Liver (tissue), 3 donors: ENCODE measurements at regions not wholly inside any gene's neighbourhood (a gene's known extent, or its start where the extent isn't known, plus 50 kb on each side); places are given as distances from the start of the nearest gene placed in this dataset.

ENCODE experiments used
- EGR1 ChIP-seq, 2 donors: IDR thresholded peaks; 2 replicates each; pipeline ENCODE4 v1.6.1; 2016 to 2018; ENCODE audit warnings: antibody characterized with exemption in 2 of 2, low read depth in 2 of 2
- FOXA1 ChIP-seq: IDR thresholded peaks from 2 replicates; pipeline ENCODE4 v1.6.1; 2016; ENCODE audit warnings: antibody characterized with exemption
- GABPA ChIP-seq, 2 donors: IDR thresholded peaks in 1 of 2; conservative IDR thresholded peaks in 1 of 2; 2 replicates each; pipeline ENCODE4 v1.6.1; 2016; ENCODE audit warnings: antibody characterized with exemption in 2 of 2, mild to moderate bottlenecking in 1 of 2, moderate library complexity in 1 of 2
- JUND ChIP-seq, 2 donors: IDR thresholded peaks; 2 replicates each; pipeline ENCODE4 v1.6.1; 2016; ENCODE audit warnings: antibody characterized with exemption in 2 of 2
- NR2F2 ChIP-seq: IDR thresholded peaks from 2 replicates; pipeline ENCODE4 v1.6.1; 2016; ENCODE audit warnings: antibody characterized with exemption
- RAD21 ChIP-seq, 2 donors: IDR thresholded peaks; 2 replicates each; pipeline ENCODE4 v1.6.1; 2016; ENCODE audit warnings: antibody characterized with exemption in 2 of 2, mild to moderate bottlenecking in 2 of 2
- RXRA ChIP-seq, 2 donors: IDR thresholded peaks; 2 replicates each; pipeline ENCODE4 v1.6.1; 2017 to 2018; ENCODE audit warnings: antibody characterized with exemption in 2 of 2, mild to moderate bottlenecking in 1 of 2
- SP1 ChIP-seq: IDR thresholded peaks from 2 replicates; pipeline ENCODE4 v1.6.1; 2018; ENCODE audit warnings: antibody characterized with exemption, mild to moderate bottlenecking
- TAF1 ChIP-seq: conservative IDR thresholded peaks from 2 replicates; pipeline ENCODE4 v1.6.1; 2016; ENCODE audit warnings: antibody characterized with exemption, mild to moderate bottlenecking
- TF ChIP-seq, protein P1 (sequence below): IDR thresholded peaks from 2 replicates; pipeline ENCODE4 v1.6.1; 2016; ENCODE audit warnings: antibody characterized with exemption
- TF ChIP-seq, protein P2 (sequence below): IDR thresholded peaks from 2 replicates; pipeline ENCODE4 v1.6.1; 2016; ENCODE audit warnings: antibody characterized with exemption
- TF ChIP-seq, protein P3 (sequence below): fragments of 150-350 bp; IDR thresholded peaks from 2 replicates; pipeline ENCODE4 v1.5.1; 2017; ENCODE audit warnings: improper control_type of control experiment, low read depth, low read length; ENCODE audit not compliant: missing input control
- TF ChIP-seq, protein P4 (sequence below): IDR thresholded peaks from 2 replicates; pipeline ENCODE4 v1.6.1; 2016; ENCODE audit warnings: antibody characterized with exemption
- TF ChIP-seq, protein P5 (sequence below): IDR thresholded peaks from 2 replicates; pipeline ENCODE4 v1.6.1; 2016; ENCODE audit warnings: antibody characterized with exemption, mild to moderate bottlenecking
- donor health status: healthy.
- donor health status: healthy.

DNA sequence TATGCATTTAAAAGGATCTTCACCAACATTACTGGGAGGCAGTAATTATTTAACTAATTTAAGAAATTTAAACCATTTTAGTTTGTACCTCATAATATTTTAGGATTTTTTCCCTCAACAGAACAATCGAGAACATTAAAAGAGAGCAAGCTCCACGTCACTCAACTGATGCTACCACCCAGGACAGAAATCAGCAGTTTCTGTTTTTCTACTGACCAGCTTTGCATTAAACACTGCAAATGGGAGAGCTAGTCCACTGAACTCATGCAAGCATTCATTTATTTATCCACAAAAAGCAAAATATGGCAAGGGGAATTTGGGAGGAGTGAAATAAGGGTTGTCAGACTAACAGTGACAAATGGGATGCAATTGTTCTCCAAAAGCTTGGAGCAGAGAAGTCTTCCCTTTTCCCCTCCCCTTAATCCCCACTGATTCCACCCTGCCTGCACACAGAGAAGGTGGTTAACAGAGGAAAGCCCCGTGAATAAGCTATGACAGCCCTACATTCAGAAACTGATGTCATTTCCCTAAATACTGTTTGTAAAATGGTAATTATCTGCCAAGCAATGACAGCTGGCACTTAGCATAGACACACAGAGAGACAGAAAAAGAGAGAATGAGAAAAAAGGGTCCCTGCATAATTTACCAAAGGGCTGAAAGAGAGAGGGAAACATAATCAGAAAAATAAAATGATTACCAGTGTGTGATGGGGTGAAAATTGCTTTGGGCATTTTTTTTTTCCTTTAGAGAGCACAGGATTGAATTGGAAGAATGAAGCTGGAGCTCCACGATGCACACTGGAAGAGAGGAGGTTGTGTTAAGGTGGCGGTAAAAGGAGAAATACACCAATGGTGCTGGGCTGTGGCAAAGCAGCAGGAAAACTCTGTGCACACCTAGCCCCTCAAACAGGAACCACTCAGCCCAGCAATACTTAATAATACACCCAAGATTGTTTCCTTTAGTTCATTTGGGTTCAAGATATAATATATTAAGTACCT, 777.4 kb downstream of the TUSC7 start:
- TF ChIP-seq TAF1 = no peak
- no peak for TF ChIP-seq GABPA (IDR thresholded peaks at IDR 0.05 in 1 of 2, conservative IDR thresholded peaks at IDR 0.05 in 1 of 2)
- TF ChIP-seq, protein P1, sequence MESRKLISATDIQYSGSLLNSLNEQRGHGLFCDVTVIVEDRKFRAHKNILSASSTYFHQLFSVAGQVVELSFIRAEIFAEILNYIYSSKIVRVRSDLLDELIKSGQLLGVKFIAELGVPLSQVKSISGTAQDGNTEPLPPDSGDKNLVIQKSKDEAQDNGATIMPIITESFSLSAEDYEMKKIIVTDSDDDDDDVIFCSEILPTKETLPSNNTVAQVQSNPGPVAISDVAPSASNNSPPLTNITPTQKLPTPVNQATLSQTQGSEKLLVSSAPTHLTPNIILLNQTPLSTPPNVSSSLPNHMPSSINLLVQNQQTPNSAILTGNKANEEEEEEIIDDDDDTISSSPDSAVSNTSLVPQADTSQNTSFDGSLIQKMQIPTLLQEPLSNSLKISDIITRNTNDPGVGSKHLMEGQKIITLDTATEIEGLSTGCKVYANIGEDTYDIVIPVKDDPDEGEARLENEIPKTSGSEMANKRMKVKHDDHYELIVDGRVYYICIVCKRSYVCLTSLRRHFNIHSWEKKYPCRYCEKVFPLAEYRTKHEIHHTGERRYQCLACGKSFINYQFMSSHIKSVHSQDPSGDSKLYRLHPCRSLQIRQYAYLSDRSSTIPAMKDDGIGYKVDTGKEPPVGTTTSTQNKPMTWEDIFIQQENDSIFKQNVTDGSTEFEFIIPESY = no peak
- TF ChIP-seq, protein P2, sequence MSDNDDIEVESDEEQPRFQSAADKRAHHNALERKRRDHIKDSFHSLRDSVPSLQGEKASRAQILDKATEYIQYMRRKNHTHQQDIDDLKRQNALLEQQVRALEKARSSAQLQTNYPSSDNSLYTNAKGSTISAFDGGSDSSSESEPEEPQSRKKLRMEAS = no peak
- TF ChIP-seq, protein P3, sequence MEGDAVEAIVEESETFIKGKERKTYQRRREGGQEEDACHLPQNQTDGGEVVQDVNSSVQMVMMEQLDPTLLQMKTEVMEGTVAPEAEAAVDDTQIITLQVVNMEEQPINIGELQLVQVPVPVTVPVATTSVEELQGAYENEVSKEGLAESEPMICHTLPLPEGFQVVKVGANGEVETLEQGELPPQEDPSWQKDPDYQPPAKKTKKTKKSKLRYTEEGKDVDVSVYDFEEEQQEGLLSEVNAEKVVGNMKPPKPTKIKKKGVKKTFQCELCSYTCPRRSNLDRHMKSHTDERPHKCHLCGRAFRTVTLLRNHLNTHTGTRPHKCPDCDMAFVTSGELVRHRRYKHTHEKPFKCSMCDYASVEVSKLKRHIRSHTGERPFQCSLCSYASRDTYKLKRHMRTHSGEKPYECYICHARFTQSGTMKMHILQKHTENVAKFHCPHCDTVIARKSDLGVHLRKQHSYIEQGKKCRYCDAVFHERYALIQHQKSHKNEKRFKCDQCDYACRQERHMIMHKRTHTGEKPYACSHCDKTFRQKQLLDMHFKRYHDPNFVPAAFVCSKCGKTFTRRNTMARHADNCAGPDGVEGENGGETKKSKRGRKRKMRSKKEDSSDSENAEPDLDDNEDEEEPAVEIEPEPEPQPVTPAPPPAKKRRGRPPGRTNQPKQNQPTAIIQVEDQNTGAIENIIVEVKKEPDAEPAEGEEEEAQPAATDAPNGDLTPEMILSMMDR = no peak
- TF ChIP-seq JUND (IDR thresholded peaks at IDR 0.05) = no peak
- no peak for TF ChIP-seq FOXA1
- TF ChIP-seq, protein P4, sequence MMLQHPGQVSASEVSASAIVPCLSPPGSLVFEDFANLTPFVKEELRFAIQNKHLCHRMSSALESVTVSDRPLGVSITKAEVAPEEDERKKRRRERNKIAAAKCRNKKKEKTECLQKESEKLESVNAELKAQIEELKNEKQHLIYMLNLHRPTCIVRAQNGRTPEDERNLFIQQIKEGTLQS = no peak
- no peak for TF ChIP-seq RAD21 (IDR thresholded peaks at IDR 0.05)
- no peak for TF ChIP-seq NR2F2
- TF ChIP-seq EGR1 (IDR thresholded peaks at IDR 0.05; ENCODE audit: low read depth in 2 of 2) = no peak
- TF ChIP-seq, protein P5, sequence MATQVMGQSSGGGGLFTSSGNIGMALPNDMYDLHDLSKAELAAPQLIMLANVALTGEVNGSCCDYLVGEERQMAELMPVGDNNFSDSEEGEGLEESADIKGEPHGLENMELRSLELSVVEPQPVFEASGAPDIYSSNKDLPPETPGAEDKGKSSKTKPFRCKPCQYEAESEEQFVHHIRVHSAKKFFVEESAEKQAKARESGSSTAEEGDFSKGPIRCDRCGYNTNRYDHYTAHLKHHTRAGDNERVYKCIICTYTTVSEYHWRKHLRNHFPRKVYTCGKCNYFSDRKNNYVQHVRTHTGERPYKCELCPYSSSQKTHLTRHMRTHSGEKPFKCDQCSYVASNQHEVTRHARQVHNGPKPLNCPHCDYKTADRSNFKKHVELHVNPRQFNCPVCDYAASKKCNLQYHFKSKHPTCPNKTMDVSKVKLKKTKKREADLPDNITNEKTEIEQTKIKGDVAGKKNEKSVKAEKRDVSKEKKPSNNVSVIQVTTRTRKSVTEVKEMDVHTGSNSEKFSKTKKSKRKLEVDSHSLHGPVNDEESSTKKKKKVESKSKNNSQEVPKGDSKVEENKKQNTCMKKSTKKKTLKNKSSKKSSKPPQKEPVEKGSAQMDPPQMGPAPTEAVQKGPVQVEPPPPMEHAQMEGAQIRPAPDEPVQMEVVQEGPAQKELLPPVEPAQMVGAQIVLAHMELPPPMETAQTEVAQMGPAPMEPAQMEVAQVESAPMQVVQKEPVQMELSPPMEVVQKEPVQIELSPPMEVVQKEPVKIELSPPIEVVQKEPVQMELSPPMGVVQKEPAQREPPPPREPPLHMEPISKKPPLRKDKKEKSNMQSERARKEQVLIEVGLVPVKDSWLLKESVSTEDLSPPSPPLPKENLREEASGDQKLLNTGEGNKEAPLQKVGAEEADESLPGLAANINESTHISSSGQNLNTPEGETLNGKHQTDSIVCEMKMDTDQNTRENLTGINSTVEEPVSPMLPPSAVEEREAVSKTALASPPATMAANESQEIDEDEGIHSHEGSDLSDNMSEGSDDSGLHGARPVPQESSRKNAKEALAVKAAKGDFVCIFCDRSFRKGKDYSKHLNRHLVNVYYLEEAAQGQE = no peak
- TF ChIP-seq SP1 = no peak
- TF ChIP-seq RXRA (IDR thresholded peaks at IDR 0.05) = no peak
